ENCODE measurements at regions not wholly inside any gene's neighbourhood (a gene's known extent, or its start where the extent isn't known, plus 50 kb on each side); places are given as distances from the start of the nearest gene placed in this dataset.

DNA sequence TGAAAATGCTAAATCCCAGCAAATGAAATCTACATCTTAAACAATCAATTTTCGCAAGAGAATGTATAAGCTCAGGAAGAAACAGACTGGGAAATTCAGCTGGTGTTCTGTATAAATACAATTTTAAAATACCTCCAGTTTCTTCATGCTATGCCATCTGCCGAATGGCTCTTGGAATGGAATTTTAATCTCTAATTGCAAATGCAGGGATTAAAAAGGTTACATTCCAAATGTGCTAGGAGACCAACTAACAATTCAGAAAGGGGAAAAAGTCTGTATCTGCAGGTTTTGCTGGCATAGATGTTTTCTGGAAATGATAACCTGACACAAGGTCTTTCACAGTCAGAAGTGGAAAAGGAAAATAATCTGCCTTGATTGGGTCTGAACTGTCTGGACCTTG lies 379.7 kb downstream of the MAT2B start:
- no peak for TF ChIP-seq YY1 (IDR thresholded peaks at IDR 0.05)
- TF ChIP-seq, protein P1, sequence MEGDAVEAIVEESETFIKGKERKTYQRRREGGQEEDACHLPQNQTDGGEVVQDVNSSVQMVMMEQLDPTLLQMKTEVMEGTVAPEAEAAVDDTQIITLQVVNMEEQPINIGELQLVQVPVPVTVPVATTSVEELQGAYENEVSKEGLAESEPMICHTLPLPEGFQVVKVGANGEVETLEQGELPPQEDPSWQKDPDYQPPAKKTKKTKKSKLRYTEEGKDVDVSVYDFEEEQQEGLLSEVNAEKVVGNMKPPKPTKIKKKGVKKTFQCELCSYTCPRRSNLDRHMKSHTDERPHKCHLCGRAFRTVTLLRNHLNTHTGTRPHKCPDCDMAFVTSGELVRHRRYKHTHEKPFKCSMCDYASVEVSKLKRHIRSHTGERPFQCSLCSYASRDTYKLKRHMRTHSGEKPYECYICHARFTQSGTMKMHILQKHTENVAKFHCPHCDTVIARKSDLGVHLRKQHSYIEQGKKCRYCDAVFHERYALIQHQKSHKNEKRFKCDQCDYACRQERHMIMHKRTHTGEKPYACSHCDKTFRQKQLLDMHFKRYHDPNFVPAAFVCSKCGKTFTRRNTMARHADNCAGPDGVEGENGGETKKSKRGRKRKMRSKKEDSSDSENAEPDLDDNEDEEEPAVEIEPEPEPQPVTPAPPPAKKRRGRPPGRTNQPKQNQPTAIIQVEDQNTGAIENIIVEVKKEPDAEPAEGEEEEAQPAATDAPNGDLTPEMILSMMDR (IDR thresholded peaks at IDR 0.05; ENCODE audit: low read depth, low read length, missing input control): no peak
- TF ChIP-seq, protein P2, sequence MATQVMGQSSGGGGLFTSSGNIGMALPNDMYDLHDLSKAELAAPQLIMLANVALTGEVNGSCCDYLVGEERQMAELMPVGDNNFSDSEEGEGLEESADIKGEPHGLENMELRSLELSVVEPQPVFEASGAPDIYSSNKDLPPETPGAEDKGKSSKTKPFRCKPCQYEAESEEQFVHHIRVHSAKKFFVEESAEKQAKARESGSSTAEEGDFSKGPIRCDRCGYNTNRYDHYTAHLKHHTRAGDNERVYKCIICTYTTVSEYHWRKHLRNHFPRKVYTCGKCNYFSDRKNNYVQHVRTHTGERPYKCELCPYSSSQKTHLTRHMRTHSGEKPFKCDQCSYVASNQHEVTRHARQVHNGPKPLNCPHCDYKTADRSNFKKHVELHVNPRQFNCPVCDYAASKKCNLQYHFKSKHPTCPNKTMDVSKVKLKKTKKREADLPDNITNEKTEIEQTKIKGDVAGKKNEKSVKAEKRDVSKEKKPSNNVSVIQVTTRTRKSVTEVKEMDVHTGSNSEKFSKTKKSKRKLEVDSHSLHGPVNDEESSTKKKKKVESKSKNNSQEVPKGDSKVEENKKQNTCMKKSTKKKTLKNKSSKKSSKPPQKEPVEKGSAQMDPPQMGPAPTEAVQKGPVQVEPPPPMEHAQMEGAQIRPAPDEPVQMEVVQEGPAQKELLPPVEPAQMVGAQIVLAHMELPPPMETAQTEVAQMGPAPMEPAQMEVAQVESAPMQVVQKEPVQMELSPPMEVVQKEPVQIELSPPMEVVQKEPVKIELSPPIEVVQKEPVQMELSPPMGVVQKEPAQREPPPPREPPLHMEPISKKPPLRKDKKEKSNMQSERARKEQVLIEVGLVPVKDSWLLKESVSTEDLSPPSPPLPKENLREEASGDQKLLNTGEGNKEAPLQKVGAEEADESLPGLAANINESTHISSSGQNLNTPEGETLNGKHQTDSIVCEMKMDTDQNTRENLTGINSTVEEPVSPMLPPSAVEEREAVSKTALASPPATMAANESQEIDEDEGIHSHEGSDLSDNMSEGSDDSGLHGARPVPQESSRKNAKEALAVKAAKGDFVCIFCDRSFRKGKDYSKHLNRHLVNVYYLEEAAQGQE (IDR thresholded peaks at IDR 0.05): no peak
- TF ChIP-seq, protein P3, sequence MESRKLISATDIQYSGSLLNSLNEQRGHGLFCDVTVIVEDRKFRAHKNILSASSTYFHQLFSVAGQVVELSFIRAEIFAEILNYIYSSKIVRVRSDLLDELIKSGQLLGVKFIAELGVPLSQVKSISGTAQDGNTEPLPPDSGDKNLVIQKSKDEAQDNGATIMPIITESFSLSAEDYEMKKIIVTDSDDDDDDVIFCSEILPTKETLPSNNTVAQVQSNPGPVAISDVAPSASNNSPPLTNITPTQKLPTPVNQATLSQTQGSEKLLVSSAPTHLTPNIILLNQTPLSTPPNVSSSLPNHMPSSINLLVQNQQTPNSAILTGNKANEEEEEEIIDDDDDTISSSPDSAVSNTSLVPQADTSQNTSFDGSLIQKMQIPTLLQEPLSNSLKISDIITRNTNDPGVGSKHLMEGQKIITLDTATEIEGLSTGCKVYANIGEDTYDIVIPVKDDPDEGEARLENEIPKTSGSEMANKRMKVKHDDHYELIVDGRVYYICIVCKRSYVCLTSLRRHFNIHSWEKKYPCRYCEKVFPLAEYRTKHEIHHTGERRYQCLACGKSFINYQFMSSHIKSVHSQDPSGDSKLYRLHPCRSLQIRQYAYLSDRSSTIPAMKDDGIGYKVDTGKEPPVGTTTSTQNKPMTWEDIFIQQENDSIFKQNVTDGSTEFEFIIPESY (IDR thresholded peaks at IDR 0.05): no peak

All from liver (tissue), 2 donors.